ENCODE measurements at regions not wholly inside any gene's neighbourhood (a gene's known extent, or its start where the extent isn't known, plus 50 kb on each side); places are given as distances from the start of the nearest gene placed in this dataset.

- TF ChIP-seq POLR2A (IDR thresholded peaks at IDR 0.05) (no peak), CTCF (IDR thresholded peaks at IDR 0.05) (no peak)
Observed at GRCh38 chr9:19947996-19948395, 159.2 kb upstream of the SLC24A2 start.

Data from prostate gland (tissue), 2 donors.